ENCODE measurements at regions not wholly inside any gene's neighbourhood (a gene's known extent, or its start where the extent isn't known, plus 50 kb on each side); places are given as distances from the start of the nearest gene placed in this dataset.
"Not testable (repeated sequence)": the region's sequence is repeated elsewhere in the genome, so short reads cannot be mapped to it uniquely, and the experiment has no call there.

DNA sequence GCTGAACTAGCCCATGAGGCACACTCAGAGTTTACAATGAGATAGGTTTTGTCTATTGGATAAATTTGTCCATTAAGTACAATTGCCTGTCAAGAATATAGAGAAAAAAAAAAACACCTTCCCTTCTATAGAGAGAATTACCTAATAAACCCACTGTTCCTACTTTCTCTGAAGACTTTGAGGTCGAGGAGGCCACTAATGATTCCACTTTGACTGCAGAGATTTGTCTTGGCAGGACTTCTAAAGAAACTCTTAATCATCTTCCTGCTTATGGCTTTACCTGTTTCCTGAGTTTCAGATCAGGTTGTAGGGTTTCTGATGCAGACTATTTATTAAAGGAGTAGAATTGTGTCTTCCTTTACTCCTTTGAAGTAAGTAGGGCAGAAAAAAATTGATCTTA is 342.4 kb upstream of the KCNMB2 start:
- ChIA-PET CTCF (interaction anchor here (0.7 kb wide), 1 partner anchor 548 kb away, joined by 3 read pairs; no protein-coding TSS in a partner anchor), POLR2A (no interaction called here)

DNA sequence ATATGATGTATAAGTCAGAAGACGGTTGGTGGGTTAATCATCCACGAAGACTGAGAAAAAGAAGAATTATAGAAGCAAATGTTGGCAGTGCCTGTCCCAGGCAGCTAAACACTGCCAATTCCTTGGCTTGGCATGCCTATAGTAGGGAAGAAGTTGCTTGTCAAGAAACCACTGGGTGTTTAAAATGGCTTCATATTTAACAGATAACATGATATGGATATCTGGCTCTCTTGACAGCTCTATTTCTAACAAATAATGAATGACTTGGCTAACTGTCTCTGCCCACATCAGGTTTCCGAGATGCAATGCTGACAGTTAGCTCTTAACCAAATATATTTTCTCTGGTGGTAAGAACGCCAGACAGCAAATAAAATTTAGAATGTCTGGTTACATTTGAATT is 341.7 kb upstream of the KCNMB2 start:
- POLR2A ChIA-PET: no interaction called here
- CTCF ChIA-PET: interaction anchor here (0.8 kb wide), 1 partner anchor 9 kb away, joined by 3 read pairs; no protein-coding TSS in a partner anchor

GRCh38 chr3:178195824-178196223 is 340.4 kb upstream of the KCNMB2 start:
- ChIA-PET POLR2A (no interaction called here), CTCF (no interaction called here)

- ChIA-PET POLR2A (no interaction called here), CTCF (interaction anchor here (0.7 kb wide), 1 partner anchor 21 kb away, joined by 4 read pairs; no protein-coding TSS in a partner anchor)
Observed at GRCh38 chr3:178198329-178198728, 337.9 kb upstream of the KCNMB2 start.

DNA sequence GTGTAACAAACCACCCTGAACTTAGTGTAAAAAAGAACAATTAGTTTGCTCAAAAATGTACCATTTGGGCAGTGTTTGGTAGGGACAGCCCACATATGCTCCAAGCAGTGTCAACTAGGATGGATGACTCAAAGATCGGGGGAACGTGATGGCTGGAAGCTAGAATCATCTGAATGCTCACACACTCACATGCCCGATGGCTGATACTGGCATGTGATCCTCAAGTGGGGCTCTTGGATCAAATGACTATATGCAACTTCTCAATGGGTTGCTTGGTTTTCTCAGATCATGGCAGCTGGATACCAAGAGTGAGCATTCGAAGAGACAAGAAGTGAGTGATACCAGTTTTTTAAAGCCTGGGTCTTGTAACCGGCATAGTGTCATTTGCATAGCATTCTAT is 335.9 kb upstream of the KCNMB2 start:
- ChIA-PET POLR2A (no interaction called here), CTCF (interaction anchor here (0.7 kb wide), 1 partner anchor 1208 kb away, joined by 3 read pairs; no protein-coding TSS in a partner anchor)

- POLR2A ChIA-PET: no interaction called here
Observed at GRCh38 chr3:178201714-178202113, 334.5 kb upstream of the KCNMB2 start.

GRCh38 chr3:178202194-178202593 is 334.0 kb upstream of the KCNMB2 start:
- POLR2A ChIA-PET: no interaction called here
- CTCF ChIA-PET: no interaction called here

More at GRCh38 chr3:178201714-178202113, 334.5 kb upstream of the KCNMB2 start:
- CTCF ChIA-PET: interaction anchor here (0.7 kb wide), 1 partner anchor 135 kb away, joined by 3 read pairs; no protein-coding TSS in a partner anchor

DNA sequence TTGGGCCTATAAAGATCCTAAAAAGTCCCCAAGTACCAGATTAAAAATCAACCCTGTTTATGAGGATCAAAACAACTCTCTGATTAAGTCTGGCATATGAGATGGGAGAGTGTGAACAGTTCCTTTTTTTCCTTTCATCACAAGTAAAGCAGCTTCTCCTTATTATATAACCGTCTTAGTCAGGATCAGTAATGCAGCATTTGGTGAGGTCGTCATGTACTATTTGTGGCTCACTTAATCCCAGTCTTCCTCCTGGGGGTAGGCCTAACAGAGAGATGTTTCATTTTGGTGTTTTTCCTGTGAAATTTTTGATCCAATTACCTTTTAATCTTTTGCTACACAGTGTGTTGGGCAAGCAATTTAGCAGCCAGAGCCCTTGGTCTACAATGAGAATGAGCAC is 333.1 kb upstream of the KCNMB2 start:
- CTCF ChIA-PET: interaction anchor here (0.6 kb wide), 1 partner anchor 8 kb away, joined by 3 read pairs; no protein-coding TSS in a partner anchor
- POLR2A ChIA-PET: no interaction called here

- CTCF ChIA-PET: interaction anchor here (0.6 kb wide), 1 partner anchor 9 kb away, joined by 3 read pairs; no protein-coding TSS in a partner anchor
- POLR2A ChIA-PET: no interaction called here
Observed at GRCh38 chr3:178203650-178204049, 332.6 kb upstream of the KCNMB2 start.

GRCh38 chr3:178205740-178206139 is 330.5 kb upstream of the KCNMB2 start:
- CTCF ChIA-PET: no interaction called here
- POLR2A ChIA-PET: no interaction called here

GRCh38 chr3:178206521-178206920 is 329.7 kb upstream of the KCNMB2 start:
- CTCF ChIA-PET: no interaction called here
- POLR2A ChIA-PET: no interaction called here

GRCh38 chr3:178207161-178207560 is 329.1 kb upstream of the KCNMB2 start:
- POLR2A ChIA-PET, CTCF ChIA-PET: not testable (repeated sequence)

DNA sequence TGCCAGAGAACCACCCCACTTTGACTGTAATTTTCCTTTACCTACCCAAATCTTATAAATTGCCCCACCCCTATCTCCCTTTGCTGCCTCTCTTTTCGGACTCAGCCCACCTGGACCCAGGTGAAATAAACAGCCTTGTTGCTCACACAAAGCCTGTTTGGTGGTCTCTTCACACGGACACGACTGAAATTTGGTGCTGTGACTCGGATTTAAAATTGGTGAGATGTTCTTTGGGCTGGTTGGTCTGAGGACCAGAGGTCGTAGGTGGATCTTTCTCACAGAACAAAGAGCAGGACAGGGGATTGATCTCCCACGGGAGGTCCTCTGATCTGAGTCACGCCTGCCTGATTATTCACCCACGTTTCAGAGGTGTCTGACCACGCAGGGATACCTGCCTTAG is 328.6 kb upstream of the KCNMB2 start:
- CTCF ChIA-PET, POLR2A ChIA-PET: not testable (repeated sequence)

- CTCF ChIA-PET, POLR2A ChIA-PET: not testable (repeated sequence)
Observed at GRCh38 chr3:178209116-178209515, 327.1 kb upstream of the KCNMB2 start.

DNA sequence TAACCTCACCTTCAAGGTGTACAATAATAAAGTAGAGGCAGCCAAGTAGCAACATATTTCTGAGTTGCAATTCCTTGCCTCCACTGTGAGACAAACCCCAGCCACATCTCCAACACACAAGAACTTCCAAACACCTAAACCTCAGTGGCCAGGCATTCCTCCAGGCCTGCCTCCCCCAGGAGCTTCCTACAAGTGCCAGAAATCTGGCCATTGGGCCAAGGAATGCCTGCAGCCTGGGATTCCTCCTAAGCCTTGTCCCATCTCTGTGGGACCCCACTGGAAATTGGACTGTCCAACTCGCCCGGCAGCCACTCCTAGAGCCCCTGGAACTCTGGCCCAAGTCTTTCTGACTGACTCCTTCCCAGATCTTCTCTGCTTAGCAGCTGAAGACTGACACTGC is 326.6 kb upstream of the KCNMB2 start:
- CTCF ChIA-PET: interaction anchor here (0.6 kb wide), 1 partner anchor 172 kb away, joined by 3 read pairs; no protein-coding TSS in a partner anchor
- POLR2A ChIA-PET: not testable (repeated sequence)

DNA sequence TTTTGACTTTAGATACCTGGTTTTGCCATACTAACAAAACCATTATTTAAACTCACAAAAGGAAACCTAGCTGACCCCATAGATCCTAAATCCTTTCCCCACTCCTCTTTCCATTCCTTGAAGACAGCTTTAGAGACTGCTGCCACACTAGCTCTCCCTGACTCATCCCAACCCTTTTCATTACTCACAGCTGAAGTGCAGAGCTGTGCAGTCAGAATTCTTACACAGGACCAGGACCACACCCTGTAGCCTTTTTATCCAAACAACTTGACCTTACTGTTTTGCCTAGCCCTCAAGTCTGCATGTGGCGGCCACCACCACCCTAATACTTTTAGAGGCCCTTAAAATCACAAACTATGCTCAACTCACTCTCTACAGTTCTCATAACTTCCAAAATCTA is 325.1 kb upstream of the KCNMB2 start:
- POLR2A ChIA-PET, CTCF ChIA-PET: not testable (repeated sequence)

DNA sequence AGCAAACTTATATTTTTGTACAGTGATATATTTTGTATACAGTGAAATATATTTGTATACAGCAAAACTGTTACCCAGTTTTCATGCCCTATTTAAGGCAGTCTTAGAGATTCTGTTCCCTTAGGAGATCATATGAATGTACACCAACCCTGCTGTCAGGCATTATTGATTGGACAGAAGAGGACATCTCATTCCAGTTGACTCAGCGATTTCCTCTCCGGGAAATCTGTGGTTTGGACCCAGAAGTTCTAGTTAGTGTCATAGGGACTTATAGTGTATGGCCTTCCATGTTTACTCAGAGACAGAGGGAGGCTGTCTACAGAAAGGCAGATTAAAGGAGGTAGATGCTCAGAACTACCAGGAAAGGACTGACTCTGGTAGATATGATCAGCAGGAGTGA is 318.8 kb upstream of the KCNMB2 start:
- ChIA-PET POLR2A (no interaction called here), CTCF (no interaction called here)

- CTCF ChIA-PET: no interaction called here
- POLR2A ChIA-PET: no interaction called here
Observed at GRCh38 chr3:178218231-178218630, 318.0 kb upstream of the KCNMB2 start.

DNA sequence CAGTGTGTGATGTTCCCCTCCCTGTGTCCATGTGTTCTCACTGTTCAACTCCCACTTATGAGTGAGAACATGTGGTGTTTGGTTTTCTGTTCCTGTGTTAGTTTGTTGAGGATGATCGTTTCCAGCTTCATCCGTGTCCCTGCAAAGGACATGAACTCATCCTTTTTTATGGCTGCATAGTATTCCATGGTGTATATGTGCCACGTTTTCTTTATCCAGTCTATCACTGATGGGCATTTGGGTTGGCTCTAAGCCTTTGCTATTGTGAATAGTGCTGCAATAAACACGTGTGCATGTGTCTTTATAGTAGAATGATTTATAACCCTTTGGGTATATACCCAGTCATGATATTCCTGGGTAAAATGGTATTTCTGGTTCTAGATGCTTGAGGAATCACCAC is 316.6 kb upstream of the KCNMB2 start:
- POLR2A ChIA-PET, CTCF ChIA-PET: not testable (repeated sequence)

DNA sequence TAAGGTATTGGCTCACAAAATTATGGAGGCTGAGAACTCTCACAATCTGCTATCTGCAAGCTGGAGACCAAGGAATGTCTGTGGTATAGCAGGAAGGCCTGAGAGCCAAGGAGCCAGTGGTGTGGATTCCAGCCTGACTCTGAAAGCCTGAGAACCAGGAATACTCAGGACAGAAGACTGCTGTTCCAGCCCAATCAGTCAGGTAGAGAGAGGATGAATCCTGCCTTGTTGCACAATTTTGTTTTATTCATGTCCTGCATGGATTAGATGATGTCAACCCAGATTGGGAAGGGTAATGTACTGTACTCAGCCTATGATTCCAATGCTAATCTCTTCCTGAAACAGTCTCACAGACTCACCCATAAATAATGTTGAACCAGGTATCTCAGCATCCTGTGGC is 312.4 kb upstream of the KCNMB2 start:
- ChIA-PET CTCF (no interaction called here), POLR2A (no interaction called here)

GRCh38 chr3:178226094-178226493 is 310.1 kb upstream of the KCNMB2 start:
- POLR2A ChIA-PET: no interaction called here
- CTCF ChIA-PET: no interaction called here

DNA sequence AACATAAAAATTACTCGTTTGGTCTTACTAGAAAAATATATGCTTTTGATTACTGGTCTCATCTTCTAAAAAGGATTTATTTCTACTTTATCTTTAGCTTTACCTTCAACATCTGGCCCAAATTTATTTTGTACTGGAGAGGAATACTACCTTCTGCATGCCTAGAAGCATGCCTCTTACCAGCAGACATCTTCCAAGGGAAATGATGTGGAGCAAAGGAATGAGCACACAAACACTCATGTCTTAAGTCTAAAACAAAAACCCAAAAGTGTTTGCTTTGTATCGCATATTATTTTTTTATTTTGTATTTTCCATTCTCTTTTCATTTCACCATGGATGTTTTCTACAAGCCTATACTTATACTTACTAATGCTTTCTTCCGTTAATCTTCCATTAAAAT is 304.6 kb upstream of the KCNMB2 start:
- ChIA-PET POLR2A (no interaction called here), CTCF (no interaction called here)
